Neural cell (in vitro differentiated cells): ENCODE measurements at regions not wholly inside any gene's neighbourhood (a gene's known extent, or its start where the extent isn't known, plus 50 kb on each side); places are given as distances from the start of the nearest gene placed in this dataset.

Source experiments
- H2AFZ ChIP-seq: fragments of 200-600, 300-800 bp; sonication (generic), shearing (Covaris generic); 2 replicates; pipeline ENCODE4 v1.6.0; 2014; ENCODE audit warnings: low read depth, mild to moderate bottlenecking, antibody characterized with exemption, low read length, moderate library complexity
- H3F3A ChIP-seq: fragments of 200-600 bp; shearing (Covaris generic); 2 replicates; pipeline ENCODE4 v1.6.1; 2016; ENCODE audit warnings: mild to moderate bottlenecking, moderate library complexity, mixed read lengths, antibody characterized with exemption, low read length; ENCODE audit not compliant: insufficient read depth, poor library complexity, severe bottlenecking
- H3K27ac ChIP-seq: fragments of 200-600, 300-800 bp; sonication (generic), shearing (Covaris generic); 2 replicates; pipeline ENCODE4 v1.5.1; 2014; ENCODE audit warnings: mild to moderate bottlenecking, low read length, moderate library complexity
- H3K27me3 ChIP-seq: fragments of 300-800, 200-600 bp; sonication (generic), shearing (Covaris generic); 2 replicates; pipeline ENCODE4 v1.6.0; 2014; ENCODE audit warnings: mild to moderate bottlenecking, low read depth, low read length, moderate library complexity; ENCODE audit not compliant: insufficient read depth
- H3K36me3 ChIP-seq: fragments of 300-800, 200-600 bp; sonication (generic), shearing (Covaris generic); 2 replicates; pipeline ENCODE4 v1.5.1; 2014; ENCODE audit warnings: mild to moderate bottlenecking, antibody characterized with exemption, low read length, moderate library complexity; ENCODE audit not compliant: insufficient read depth
- H3K4me2 ChIP-seq: fragments of 300-800, 200-600 bp; sonication (generic), shearing (Covaris generic); 2 replicates; pipeline ENCODE4 v1.6.0; 2014; ENCODE audit warnings: mild to moderate bottlenecking, low read length
- H3K4me3 ChIP-seq: fragments of 300-800, 200-600 bp; sonication (generic), shearing (Covaris generic); 2 replicates; pipeline ENCODE4 v1.5.1; 2014; ENCODE audit warnings: mild to moderate bottlenecking, low read length, moderate library complexity
- H3K79me2 ChIP-seq: fragments of 200-600 bp; shearing (Covaris generic); replicated peaks from 2 replicates; pipeline ENCODE4 v1.6.0; 2014; ENCODE audit warnings: mild to moderate bottlenecking, low read length, moderate library complexity; ENCODE audit not compliant: insufficient read depth
- H3K9ac ChIP-seq: fragments of 300-800, 200-600 bp; sonication (generic), shearing (Covaris generic); 2 replicates; pipeline ENCODE4 v1.6.1; 2016; ENCODE audit warnings: mild to moderate bottlenecking, low read length, mixed read lengths
- H3K9me2 ChIP-seq: fragments of 200-600 bp; shearing (Covaris generic); 2 replicates; pipeline ENCODE4 v1.6.1; 2016; ENCODE audit warnings: mild to moderate bottlenecking, low read length, mixed read lengths; ENCODE audit not compliant: insufficient read depth
- H3K9me3 ChIP-seq: fragments of 200-600, 300-800 bp; sonication (generic), shearing (Covaris generic); 2 replicates; pipeline ENCODE4 v1.6.1; 2016; ENCODE audit warnings: mild to moderate bottlenecking, mixed run types, low read length, moderate library complexity, mixed read lengths
- H4K20me1 ChIP-seq: fragments of 200-600 bp; shearing (Covaris generic); 2 replicates; pipeline ENCODE4 v1.6.1; 2016; ENCODE audit warnings: mild to moderate bottlenecking, mixed run types; ENCODE audit not compliant: insufficient read depth
- EP300 ChIP-seq: fragments of 450-650 bp; conservative IDR thresholded peaks from 2 replicates; pipeline ENCODE4 v1.6.1; 2014; ENCODE audit warnings: antibody characterized with exemption, mild to moderate bottlenecking, moderate library complexity; ENCODE audit not compliant: poor library complexity, severe bottlenecking
- EZH2 ChIP-seq: fragments of 200-600, 300-800 bp; shearing (Covaris generic), sonication (generic); IDR thresholded peaks from 2 replicates; pipeline ENCODE4 v1.6.1; 2014; ENCODE audit warnings: antibody characterized with exemption, low read length, borderline replicate concordance, mild to moderate bottlenecking; ENCODE audit not compliant: insufficient read depth, poor library complexity, severe bottlenecking
- MXI1 ChIP-seq: fragments of 450-650 bp; conservative IDR thresholded peaks from 2 replicates; pipeline ENCODE4 v1.6.1; 2014; ENCODE audit warnings: antibody characterized with exemption, mild to moderate bottlenecking; ENCODE audit not compliant: poor library complexity, severe bottlenecking
- POLR2AphosphoS5 ChIP-seq: IDR thresholded peaks from 2 replicates; pipeline ENCODE4 v1.6.1; 2012
- RAD21 ChIP-seq: fragments of 450-650 bp; conservative IDR thresholded peaks from 2 replicates; pipeline ENCODE4 v1.6.1; 2014; ENCODE audit warnings: antibody characterized with exemption, mild to moderate bottlenecking, moderate library complexity
- SMC3 ChIP-seq: fragments of 450-650 bp; conservative IDR thresholded peaks from 2 replicates; pipeline ENCODE4 v1.6.1; 2014; ENCODE audit warnings: antibody characterized with exemption, mild to moderate bottlenecking, moderate library complexity; ENCODE audit not compliant: poor library complexity
- TAF1 ChIP-seq: IDR thresholded peaks from 2 replicates; pipeline ENCODE4 v1.6.1; 2012; ENCODE audit warnings: low read depth
- small RNA-seq, 3 experiments: library from RNA; depleted of rRNA; stranded (forward); fragments of <200 nt; gene quantifications; one replicate each; pipeline ENCODE3, GENCODE V24; 2012
- TF ChIP-seq, protein P1 (sequence below): IDR thresholded peaks from 2 replicates; pipeline ENCODE4 v1.6.1; 2012; ENCODE audit warnings: borderline replicate concordance
- TF ChIP-seq, protein P2 (sequence below): fragments of 450-650 bp; IDR thresholded peaks from 2 replicates; pipeline ENCODE4 v1.5.1; 2014; ENCODE audit warnings: antibody characterized with exemption, mild to moderate bottlenecking, moderate library complexity; ENCODE audit not compliant: poor library complexity, severe bottlenecking

DNA sequence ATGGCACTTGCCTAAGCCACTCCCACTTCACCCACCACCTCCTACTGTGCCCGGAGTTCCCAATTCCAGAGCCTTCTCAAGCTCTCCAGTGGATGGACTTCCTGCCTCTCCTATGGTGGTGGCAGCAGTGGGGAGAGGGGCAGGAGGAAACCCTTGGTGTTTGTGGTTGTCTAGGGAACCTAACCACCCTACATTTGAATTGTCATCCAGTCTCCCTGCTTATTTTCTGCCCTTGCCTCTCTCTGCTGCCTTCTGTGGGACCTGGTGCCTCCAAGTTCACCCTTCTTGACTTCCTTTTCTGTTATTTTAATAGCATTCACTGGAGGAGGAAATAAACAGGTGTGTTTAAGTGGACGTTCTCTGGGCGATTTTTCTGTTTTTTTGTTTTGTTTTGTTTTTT lies 50.0 kb upstream of the HPCAL1 start:
- no peak overlapping the region for H3K27ac ChIP-seq
- H3K4me2 ChIP-seq, result no peak overlapping the region
- H4K20me1 ChIP-seq, result no peaks in the 10 kb centered on the region
- H3K9me3 ChIP-seq, result no peaks in the 10 kb centered on the region
- no peaks in the 10 kb centered on the region for H3K27me3 ChIP-seq
- no peaks in the 10 kb centered on the region for H3F3A ChIP-seq
- no peaks in the 10 kb centered on the region for H3K9me2 ChIP-seq
- no peaks in the 10 kb centered on the region for H3K36me3 ChIP-seq
- no peak overlapping the region for H3K9ac ChIP-seq
- TF ChIP-seq RAD21 (no peak), SMC3 (no peak), TAF1 (no peak), EP300 (no peak), POLR2AphosphoS5 (no peak), EZH2 (no peak), MXI1 (no peak)
- TF ChIP-seq, protein P1, sequence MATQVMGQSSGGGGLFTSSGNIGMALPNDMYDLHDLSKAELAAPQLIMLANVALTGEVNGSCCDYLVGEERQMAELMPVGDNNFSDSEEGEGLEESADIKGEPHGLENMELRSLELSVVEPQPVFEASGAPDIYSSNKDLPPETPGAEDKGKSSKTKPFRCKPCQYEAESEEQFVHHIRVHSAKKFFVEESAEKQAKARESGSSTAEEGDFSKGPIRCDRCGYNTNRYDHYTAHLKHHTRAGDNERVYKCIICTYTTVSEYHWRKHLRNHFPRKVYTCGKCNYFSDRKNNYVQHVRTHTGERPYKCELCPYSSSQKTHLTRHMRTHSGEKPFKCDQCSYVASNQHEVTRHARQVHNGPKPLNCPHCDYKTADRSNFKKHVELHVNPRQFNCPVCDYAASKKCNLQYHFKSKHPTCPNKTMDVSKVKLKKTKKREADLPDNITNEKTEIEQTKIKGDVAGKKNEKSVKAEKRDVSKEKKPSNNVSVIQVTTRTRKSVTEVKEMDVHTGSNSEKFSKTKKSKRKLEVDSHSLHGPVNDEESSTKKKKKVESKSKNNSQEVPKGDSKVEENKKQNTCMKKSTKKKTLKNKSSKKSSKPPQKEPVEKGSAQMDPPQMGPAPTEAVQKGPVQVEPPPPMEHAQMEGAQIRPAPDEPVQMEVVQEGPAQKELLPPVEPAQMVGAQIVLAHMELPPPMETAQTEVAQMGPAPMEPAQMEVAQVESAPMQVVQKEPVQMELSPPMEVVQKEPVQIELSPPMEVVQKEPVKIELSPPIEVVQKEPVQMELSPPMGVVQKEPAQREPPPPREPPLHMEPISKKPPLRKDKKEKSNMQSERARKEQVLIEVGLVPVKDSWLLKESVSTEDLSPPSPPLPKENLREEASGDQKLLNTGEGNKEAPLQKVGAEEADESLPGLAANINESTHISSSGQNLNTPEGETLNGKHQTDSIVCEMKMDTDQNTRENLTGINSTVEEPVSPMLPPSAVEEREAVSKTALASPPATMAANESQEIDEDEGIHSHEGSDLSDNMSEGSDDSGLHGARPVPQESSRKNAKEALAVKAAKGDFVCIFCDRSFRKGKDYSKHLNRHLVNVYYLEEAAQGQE, result no peak
- TF ChIP-seq, protein P2, sequence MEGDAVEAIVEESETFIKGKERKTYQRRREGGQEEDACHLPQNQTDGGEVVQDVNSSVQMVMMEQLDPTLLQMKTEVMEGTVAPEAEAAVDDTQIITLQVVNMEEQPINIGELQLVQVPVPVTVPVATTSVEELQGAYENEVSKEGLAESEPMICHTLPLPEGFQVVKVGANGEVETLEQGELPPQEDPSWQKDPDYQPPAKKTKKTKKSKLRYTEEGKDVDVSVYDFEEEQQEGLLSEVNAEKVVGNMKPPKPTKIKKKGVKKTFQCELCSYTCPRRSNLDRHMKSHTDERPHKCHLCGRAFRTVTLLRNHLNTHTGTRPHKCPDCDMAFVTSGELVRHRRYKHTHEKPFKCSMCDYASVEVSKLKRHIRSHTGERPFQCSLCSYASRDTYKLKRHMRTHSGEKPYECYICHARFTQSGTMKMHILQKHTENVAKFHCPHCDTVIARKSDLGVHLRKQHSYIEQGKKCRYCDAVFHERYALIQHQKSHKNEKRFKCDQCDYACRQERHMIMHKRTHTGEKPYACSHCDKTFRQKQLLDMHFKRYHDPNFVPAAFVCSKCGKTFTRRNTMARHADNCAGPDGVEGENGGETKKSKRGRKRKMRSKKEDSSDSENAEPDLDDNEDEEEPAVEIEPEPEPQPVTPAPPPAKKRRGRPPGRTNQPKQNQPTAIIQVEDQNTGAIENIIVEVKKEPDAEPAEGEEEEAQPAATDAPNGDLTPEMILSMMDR, result no peak
- H3K79me2 ChIP-seq, result no peaks in the 10 kb centered on the region
- no peak overlapping the region for H3K4me3 ChIP-seq
- no peak overlapping the region for H2AFZ ChIP-seq

Small RNA genes lying in the stretch of these regions (small RNA-seq; reads per million reads assigned to genes)
- gene MIR4261, result 0 reads per million in 3 experiments
